H1 (cell line): ENCODE measurements at regions not wholly inside any gene's neighbourhood (a gene's known extent, or its start where the extent isn't known, plus 50 kb on each side); places are given as distances from the start of the nearest gene placed in this dataset.

Experiments used
- POLR2AphosphoS5 ChIP-seq: IDR thresholded peaks from 2 replicates; pipeline ENCODE4 v1.6.1; 2011; ENCODE audit warnings: low read depth, low read length
- RAD21 ChIP-seq, 2 experiments: IDR thresholded peaks in 1 of 2; conservative IDR thresholded peaks in 1 of 2; 2 replicates each; pipeline ENCODE4 v1.6.1; 2011; ENCODE audit warnings: low read depth in 2 of 2, low read length in 2 of 2, improper control_type of control experiment in 1 of 2, inconsistent platforms in 1 of 2, mild to moderate bottlenecking in 1 of 2, moderate library complexity in 1 of 2
- RFX5 ChIP-seq: IDR thresholded peaks from 2 replicates; pipeline ENCODE4 v1.6.1; 2011; ENCODE audit warnings: low read depth, low read length, improper control_type of control experiment, borderline replicate concordance
- SP1 ChIP-seq: IDR thresholded peaks from 2 replicates; pipeline ENCODE4 v1.6.1; 2011; ENCODE audit warnings: low read depth, low read length
- SP4 ChIP-seq: IDR thresholded peaks from 2 replicates; pipeline ENCODE4 v1.6.1; 2012; ENCODE audit warnings: low read length, inconsistent platforms
- SRF ChIP-seq: IDR thresholded peaks from 2 replicates; pipeline ENCODE4 v1.6.1; 2011; ENCODE audit warnings: mild to moderate bottlenecking, low read depth, low read length, moderate library complexity
- YY1 ChIP-seq: IDR thresholded peaks from 2 replicates; pipeline ENCODE4 v1.6.1; 2011; ENCODE audit warnings: low read depth, mild to moderate bottlenecking, low read length
- TF ChIP-seq, protein P1 (sequence below), 3 experiments: IDR thresholded peaks; 1 replicate in 2 of 3; 2 replicates in 1 of 3; pipeline versions ENCODE4 v1.5.1 to v1.6.1; 2011; ENCODE audit warnings: low read length in 3 of 3, mild to moderate bottlenecking in 3 of 3, inconsistent platforms in 2 of 3, low read depth in 1 of 3, moderate library complexity in 1 of 3; ENCODE audit not compliant: insufficient read depth in 1 of 3; ENCODE audit errors: control extremely low read depth in 1 of 3

DNA sequence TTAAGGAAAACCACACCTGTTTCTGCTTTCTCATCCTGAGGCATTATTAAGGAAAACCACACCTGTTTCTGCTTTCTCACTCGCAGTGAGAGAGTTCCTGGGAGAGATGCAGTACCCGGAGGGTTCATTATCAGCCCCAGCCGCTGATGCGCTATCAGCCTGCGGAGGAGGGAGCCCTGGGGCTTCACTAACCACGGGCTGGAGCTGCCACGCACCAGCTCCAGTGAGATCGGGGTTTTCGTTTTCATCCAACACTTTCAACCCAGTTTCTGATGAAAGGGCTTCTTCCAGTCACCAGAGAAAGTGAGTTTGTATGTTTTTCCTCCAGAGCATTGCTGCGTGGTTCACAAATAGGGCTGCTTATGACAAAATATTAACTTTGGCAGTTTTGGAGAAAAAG, 93.2 kb upstream of the PRKX start:
- no peak for TF ChIP-seq SP4
- no peak for TF ChIP-seq YY1
- TF ChIP-seq POLR2AphosphoS5: no peak
- no peak for TF ChIP-seq SP1
- no peak for TF ChIP-seq SRF
- TF ChIP-seq RAD21 (IDR thresholded peaks at IDR 0.05 in 1 of 2, conservative IDR thresholded peaks at IDR 0.05 in 1 of 2; ENCODE audit: low read depth in 2 of 2, low read length in 2 of 2): no peak
- TF ChIP-seq, protein P1, sequence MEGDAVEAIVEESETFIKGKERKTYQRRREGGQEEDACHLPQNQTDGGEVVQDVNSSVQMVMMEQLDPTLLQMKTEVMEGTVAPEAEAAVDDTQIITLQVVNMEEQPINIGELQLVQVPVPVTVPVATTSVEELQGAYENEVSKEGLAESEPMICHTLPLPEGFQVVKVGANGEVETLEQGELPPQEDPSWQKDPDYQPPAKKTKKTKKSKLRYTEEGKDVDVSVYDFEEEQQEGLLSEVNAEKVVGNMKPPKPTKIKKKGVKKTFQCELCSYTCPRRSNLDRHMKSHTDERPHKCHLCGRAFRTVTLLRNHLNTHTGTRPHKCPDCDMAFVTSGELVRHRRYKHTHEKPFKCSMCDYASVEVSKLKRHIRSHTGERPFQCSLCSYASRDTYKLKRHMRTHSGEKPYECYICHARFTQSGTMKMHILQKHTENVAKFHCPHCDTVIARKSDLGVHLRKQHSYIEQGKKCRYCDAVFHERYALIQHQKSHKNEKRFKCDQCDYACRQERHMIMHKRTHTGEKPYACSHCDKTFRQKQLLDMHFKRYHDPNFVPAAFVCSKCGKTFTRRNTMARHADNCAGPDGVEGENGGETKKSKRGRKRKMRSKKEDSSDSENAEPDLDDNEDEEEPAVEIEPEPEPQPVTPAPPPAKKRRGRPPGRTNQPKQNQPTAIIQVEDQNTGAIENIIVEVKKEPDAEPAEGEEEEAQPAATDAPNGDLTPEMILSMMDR (IDR thresholded peaks at IDR 0.05; ENCODE audit: control extremely low read depth in 1 of 3, insufficient read depth in 1 of 3, low read depth in 1 of 3, low read length in 3 of 3): no peak
- TF ChIP-seq RFX5: no peak
